Activated naive CD4-positive, alpha-beta T cell treated with anti-CD3 and anti-CD28 coated beads, Interleukin-2, amount 10 ng/mL, durations not matched to agents 7 days and 5 days (primary cell): ENCODE measurements at regions not wholly inside any gene's neighbourhood (a gene's known extent, or its start where the extent isn't known, plus 50 kb on each side); places are given as distances from the start of the nearest gene placed in this dataset.

ENCODE experiments used
- CTCF ChIA-PET: fragments of 350-600 bp; sonication (Branson Sonifier 250); formaldehyde crosslinking; loops from one replicate; lab custom pipeline; 2021; ENCODE audit warnings: antibody characterized with exemption; lab: Charles Lee
- DNase-seq: peaks from one replicate; pipeline ENCODE4 v3.0.0-alpha.2; 2020
- H3K27ac Mint-ChIP-seq: one replicate; pipeline ENCODE4 v1.8.0; 2021; ENCODE audit warnings: mild to moderate bottlenecking, moderate library complexity, mixed read lengths
- H3K27me3 Mint-ChIP-seq: one replicate; pipeline ENCODE4 v1.8.0; 2021; ENCODE audit warnings: mild to moderate bottlenecking, mixed read lengths
- H3K36me3 Mint-ChIP-seq: one replicate; pipeline ENCODE4 v1.8.0; 2021; ENCODE audit warnings: mixed read lengths
- H3K4me1 Mint-ChIP-seq: one replicate; pipeline ENCODE4 v1.8.0; 2021; ENCODE audit warnings: mixed read lengths
- H3K4me3 Mint-ChIP-seq: one replicate; pipeline ENCODE4 v1.8.0; 2021; ENCODE audit warnings: mild to moderate bottlenecking, moderate library complexity, mixed read lengths
- H3K9me3 Mint-ChIP-seq: one replicate; pipeline ENCODE4 v1.8.0; 2021; ENCODE audit warnings: mixed read lengths

- no peak overlapping the region for H3K4me3 Mint-ChIP-seq
- DNase-seq: no peak
- H3K27me3 Mint-ChIP-seq: no peaks in the 10 kb centered on the region
- no peaks in the 10 kb centered on the region for H3K4me1 Mint-ChIP-seq
- no peaks in the 10 kb centered on the region for H3K36me3 Mint-ChIP-seq
- peaks cover 36% of the 10 kb centered on the region for H3K9me3 Mint-ChIP-seq
- CTCF ChIA-PET: no interaction called here
- no peak overlapping the region for H3K27ac Mint-ChIP-seq
These were observed 1119.9 kb upstream of the AUTS2 start for GRCh38 chr7:68478326-68478725.

- Mint-ChIP-seq H3K9me3 (peaks cover 18% of the 10 kb centered on the region), H3K4me3 (no peak overlapping the region), H3K4me1 (no peaks in the 10 kb centered on the region), H3K27me3 (no peaks in the 10 kb centered on the region), H3K36me3 (no peaks in the 10 kb centered on the region), H3K27ac (no peak overlapping the region)
- DNase-seq: no peak
- CTCF ChIA-PET: interaction anchor here (0.6 kb wide), 1 partner anchor 58 kb away, joined by 3 read pairs; no protein-coding TSS in a partner anchor
These were observed 1115.5 kb upstream of the AUTS2 start for GRCh38 chr7:68482800-68483199.

- Mint-ChIP-seq H3K4me3 (no peak overlapping the region), H3K36me3 (no peaks in the 10 kb centered on the region), H3K9me3 (peaks cover 24% of the 10 kb centered on the region), H3K27ac (no peak overlapping the region), H3K4me1 (no peaks in the 10 kb centered on the region), H3K27me3 (no peaks in the 10 kb centered on the region)
- CTCF ChIA-PET: no interaction called here
- DNase-seq: no peak
These were observed 1113.5 kb upstream of the AUTS2 start for GRCh38 chr7:68484731-68485130.

GRCh38 chr7:68485253-68485917 lies 1112.9 kb upstream of the AUTS2 start:
- CTCF ChIA-PET: no interaction called here
- no peak for DNase-seq
- Mint-ChIP-seq H3K27ac (no peak overlapping the region), H3K9me3 (peaks cover 26% of the 10 kb centered on the region), H3K27me3 (no peaks in the 10 kb centered on the region), H3K4me1 (no peaks in the 10 kb centered on the region), H3K4me3 (no peak overlapping the region), H3K36me3 (no peaks in the 10 kb centered on the region)

GRCh38 chr7:68488341-68489060 lies 1109.8 kb upstream of the AUTS2 start:
- Mint-ChIP-seq H3K4me1 (no peaks in the 10 kb centered on the region), H3K9me3 (peaks cover 21% of the 10 kb centered on the region), H3K27ac (no peak overlapping the region), H3K27me3 (no peaks in the 10 kb centered on the region), H3K36me3 (no peaks in the 10 kb centered on the region), H3K4me3 (no peak overlapping the region)
- CTCF ChIA-PET: interaction anchor here (0.5 kb wide), 1 partner anchor 81 kb away, joined by 3 read pairs; no protein-coding TSS in a partner anchor
- no peak for DNase-seq

GRCh38 chr7:68491523-68492358 lies 1106.5 kb upstream of the AUTS2 start:
- CTCF ChIA-PET: no interaction called here
- Mint-ChIP-seq H3K4me3 (no peak overlapping the region), H3K4me1 (no peaks in the 10 kb centered on the region)

GRCh38 chr7:68492359-68492690 lies 1106.0 kb upstream of the AUTS2 start:
- no peaks in the 10 kb centered on the region for H3K4me1 Mint-ChIP-seq
- no peak overlapping the region for H3K27ac Mint-ChIP-seq

More at GRCh38 chr7:68491523-68492358, 1106.5 kb upstream of the AUTS2 start:
- Mint-ChIP-seq H3K27ac (no peak overlapping the region), H3K36me3 (no peaks in the 10 kb centered on the region), H3K9me3 (peaks cover 23% of the 10 kb centered on the region), H3K27me3 (no peaks in the 10 kb centered on the region)
- no peak for DNase-seq

GRCh38 chr7:68503400-68503799 lies 1094.9 kb upstream of the AUTS2 start:
- no peak for DNase-seq
- CTCF ChIA-PET: no interaction called here
- H3K4me3 Mint-ChIP-seq: no peak overlapping the region

More at GRCh38 chr7:68492359-68492690, 1106.0 kb upstream of the AUTS2 start:
- no peak for DNase-seq
- peaks cover 24% of the 10 kb centered on the region for H3K9me3 Mint-ChIP-seq
- CTCF ChIA-PET: no interaction called here
- H3K27me3 Mint-ChIP-seq: no peaks in the 10 kb centered on the region
- H3K36me3 Mint-ChIP-seq: no peaks in the 10 kb centered on the region
- H3K4me3 Mint-ChIP-seq: no peak overlapping the region

GRCh38 chr7:68504716-68505115 lies 1093.6 kb upstream of the AUTS2 start:
- Mint-ChIP-seq H3K27me3 (no peaks in the 10 kb centered on the region), H3K36me3 (no peaks in the 10 kb centered on the region), H3K4me1 (no peaks in the 10 kb centered on the region), H3K27ac (no peak overlapping the region), H3K9me3 (peaks cover 46% of the 10 kb centered on the region), H3K4me3 (no peak overlapping the region)
- CTCF ChIA-PET: no interaction called here
- DNase-seq: no peak

More at GRCh38 chr7:68503400-68503799, 1094.9 kb upstream of the AUTS2 start:
- H3K9me3 Mint-ChIP-seq: peaks cover 35% of the 10 kb centered on the region
- H3K4me1 Mint-ChIP-seq: no peaks in the 10 kb centered on the region
- H3K36me3 Mint-ChIP-seq: no peaks in the 10 kb centered on the region
- H3K27me3 Mint-ChIP-seq: no peaks in the 10 kb centered on the region
- no peak overlapping the region for H3K27ac Mint-ChIP-seq

- DNase-seq: no peak
- H3K9me3 Mint-ChIP-seq: peaks cover 52% of the 10 kb centered on the region
- H3K4me1 Mint-ChIP-seq: no peaks in the 10 kb centered on the region
- no peaks in the 10 kb centered on the region for H3K36me3 Mint-ChIP-seq
- H3K27ac Mint-ChIP-seq: no peak overlapping the region
- no peak overlapping the region for H3K4me3 Mint-ChIP-seq
- CTCF ChIA-PET: no interaction called here
- H3K27me3 Mint-ChIP-seq: no peaks in the 10 kb centered on the region
These were observed 1092.6 kb upstream of the AUTS2 start for GRCh38 chr7:68505721-68506120.

GRCh38 chr7:68507668-68508067 lies 1090.6 kb upstream of the AUTS2 start:
- Mint-ChIP-seq H3K9me3 (peaks cover 58% of the 10 kb centered on the region), H3K27me3 (no peaks in the 10 kb centered on the region), H3K36me3 (no peaks in the 10 kb centered on the region), H3K4me3 (no peak overlapping the region), H3K4me1 (no peaks in the 10 kb centered on the region), H3K27ac (no peak overlapping the region)
- no peak for DNase-seq
- CTCF ChIA-PET: no interaction called here

GRCh38 chr7:68509054-68509453 lies 1089.2 kb upstream of the AUTS2 start:
- Mint-ChIP-seq H3K4me3 (no peak overlapping the region), H3K9me3 (peaks cover 51% of the 10 kb centered on the region), H3K27ac (no peak overlapping the region), H3K4me1 (no peaks in the 10 kb centered on the region), H3K27me3 (no peaks in the 10 kb centered on the region), H3K36me3 (no peaks in the 10 kb centered on the region)
- CTCF ChIA-PET: no interaction called here
- DNase-seq: no peak

- Mint-ChIP-seq H3K36me3 (no peaks in the 10 kb centered on the region), H3K27me3 (no peaks in the 10 kb centered on the region), H3K27ac (no peak overlapping the region), H3K9me3 (peaks cover 48% of the 10 kb centered on the region), H3K4me3 (no peak overlapping the region), H3K4me1 (no peaks in the 10 kb centered on the region)
- CTCF ChIA-PET: no interaction called here
- no peak for DNase-seq
These were observed 1088.7 kb upstream of the AUTS2 start for GRCh38 chr7:68509603-68510002.

GRCh38 chr7:68511281-68511680 lies 1087.0 kb upstream of the AUTS2 start:
- Mint-ChIP-seq H3K27ac (no peak overlapping the region), H3K4me1 (no peaks in the 10 kb centered on the region), H3K27me3 (no peaks in the 10 kb centered on the region), H3K4me3 (no peak overlapping the region), H3K36me3 (no peaks in the 10 kb centered on the region), H3K9me3 (peaks cover 42% of the 10 kb centered on the region)
- DNase-seq: no peak
- CTCF ChIA-PET: no interaction called here
